Tibial nerve (tissue), 3 donors: ENCODE measurements at regions not wholly inside any gene's neighbourhood (a gene's known extent, or its start where the extent isn't known, plus 50 kb on each side); places are given as distances from the start of the nearest gene placed in this dataset.

Experiments used
- POLR2A ChIP-seq, 2 donors: fragments of 450-650 bp; IDR thresholded peaks; one replicate each; pipeline ENCODE4 v1.6.1; 2017; ENCODE audit warnings: antibody characterized with exemption in 2 of 2, mild to moderate bottlenecking in 2 of 2, moderate library complexity in 2 of 2
- TF ChIP-seq, protein P1 (sequence below), 5 experiments: fragments of 200-600 bp in 3 of 5; fragments of 450-650 bp in 2 of 5; sonication (generic) in 3 of 5; IDR thresholded peaks; one replicate each; pipeline ENCODE4 v1.5.1; 2016 to 2019; ENCODE audit warnings: antibody characterized with exemption in 5 of 5, mild to moderate bottlenecking in 3 of 5, moderate library complexity in 2 of 5

GRCh38 chr5:155546075-155546474, 532.5 kb downstream of the KIF4B start:
- TF ChIP-seq, protein P1, sequence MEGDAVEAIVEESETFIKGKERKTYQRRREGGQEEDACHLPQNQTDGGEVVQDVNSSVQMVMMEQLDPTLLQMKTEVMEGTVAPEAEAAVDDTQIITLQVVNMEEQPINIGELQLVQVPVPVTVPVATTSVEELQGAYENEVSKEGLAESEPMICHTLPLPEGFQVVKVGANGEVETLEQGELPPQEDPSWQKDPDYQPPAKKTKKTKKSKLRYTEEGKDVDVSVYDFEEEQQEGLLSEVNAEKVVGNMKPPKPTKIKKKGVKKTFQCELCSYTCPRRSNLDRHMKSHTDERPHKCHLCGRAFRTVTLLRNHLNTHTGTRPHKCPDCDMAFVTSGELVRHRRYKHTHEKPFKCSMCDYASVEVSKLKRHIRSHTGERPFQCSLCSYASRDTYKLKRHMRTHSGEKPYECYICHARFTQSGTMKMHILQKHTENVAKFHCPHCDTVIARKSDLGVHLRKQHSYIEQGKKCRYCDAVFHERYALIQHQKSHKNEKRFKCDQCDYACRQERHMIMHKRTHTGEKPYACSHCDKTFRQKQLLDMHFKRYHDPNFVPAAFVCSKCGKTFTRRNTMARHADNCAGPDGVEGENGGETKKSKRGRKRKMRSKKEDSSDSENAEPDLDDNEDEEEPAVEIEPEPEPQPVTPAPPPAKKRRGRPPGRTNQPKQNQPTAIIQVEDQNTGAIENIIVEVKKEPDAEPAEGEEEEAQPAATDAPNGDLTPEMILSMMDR (IDR thresholded peaks at IDR 0.05) = no peak
- TF ChIP-seq POLR2A (IDR thresholded peaks at IDR 0.05) = no peak
